VCaP (cell line): ENCODE measurements at regions not wholly inside any gene's neighbourhood (a gene's known extent, or its start where the extent isn't known, plus 50 kb on each side); places are given as distances from the start of the nearest gene placed in this dataset.

ENCODE experiments used
- H3K27ac ChIP-seq: fragments of 450-650 bp; 2 replicates; pipeline ENCODE4 v1.5.1; 2017
- TF ChIP-seq, protein P1 (sequence below): fragments of 450-650 bp; conservative IDR thresholded peaks from 2 replicates; pipeline ENCODE4 v1.5.1; 2017; ENCODE audit warnings: mild to moderate bottlenecking, moderate library complexity

DNA sequence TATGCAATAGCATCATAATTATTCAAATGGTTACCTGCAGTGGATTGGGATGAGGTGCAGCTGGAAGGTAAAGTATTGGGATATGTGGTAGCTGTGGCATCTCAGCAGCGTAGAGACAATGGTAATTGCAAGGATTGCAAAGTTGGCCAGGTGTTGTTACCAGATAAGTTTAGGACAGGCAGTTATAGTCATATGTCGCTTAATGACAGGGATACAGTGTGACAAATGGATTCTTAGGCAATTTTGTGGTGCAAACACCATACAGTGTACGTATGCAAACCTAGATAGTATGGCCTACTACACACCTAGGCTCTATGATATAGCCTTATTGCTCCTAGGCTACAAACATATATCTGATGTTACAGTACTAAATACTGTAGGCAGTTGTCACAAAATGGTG, 163.5 kb upstream of the LYZL2 start:
- TF ChIP-seq, protein P1, sequence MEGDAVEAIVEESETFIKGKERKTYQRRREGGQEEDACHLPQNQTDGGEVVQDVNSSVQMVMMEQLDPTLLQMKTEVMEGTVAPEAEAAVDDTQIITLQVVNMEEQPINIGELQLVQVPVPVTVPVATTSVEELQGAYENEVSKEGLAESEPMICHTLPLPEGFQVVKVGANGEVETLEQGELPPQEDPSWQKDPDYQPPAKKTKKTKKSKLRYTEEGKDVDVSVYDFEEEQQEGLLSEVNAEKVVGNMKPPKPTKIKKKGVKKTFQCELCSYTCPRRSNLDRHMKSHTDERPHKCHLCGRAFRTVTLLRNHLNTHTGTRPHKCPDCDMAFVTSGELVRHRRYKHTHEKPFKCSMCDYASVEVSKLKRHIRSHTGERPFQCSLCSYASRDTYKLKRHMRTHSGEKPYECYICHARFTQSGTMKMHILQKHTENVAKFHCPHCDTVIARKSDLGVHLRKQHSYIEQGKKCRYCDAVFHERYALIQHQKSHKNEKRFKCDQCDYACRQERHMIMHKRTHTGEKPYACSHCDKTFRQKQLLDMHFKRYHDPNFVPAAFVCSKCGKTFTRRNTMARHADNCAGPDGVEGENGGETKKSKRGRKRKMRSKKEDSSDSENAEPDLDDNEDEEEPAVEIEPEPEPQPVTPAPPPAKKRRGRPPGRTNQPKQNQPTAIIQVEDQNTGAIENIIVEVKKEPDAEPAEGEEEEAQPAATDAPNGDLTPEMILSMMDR, result no peak
- H3K27ac ChIP-seq, result no peak overlapping the region

DNA sequence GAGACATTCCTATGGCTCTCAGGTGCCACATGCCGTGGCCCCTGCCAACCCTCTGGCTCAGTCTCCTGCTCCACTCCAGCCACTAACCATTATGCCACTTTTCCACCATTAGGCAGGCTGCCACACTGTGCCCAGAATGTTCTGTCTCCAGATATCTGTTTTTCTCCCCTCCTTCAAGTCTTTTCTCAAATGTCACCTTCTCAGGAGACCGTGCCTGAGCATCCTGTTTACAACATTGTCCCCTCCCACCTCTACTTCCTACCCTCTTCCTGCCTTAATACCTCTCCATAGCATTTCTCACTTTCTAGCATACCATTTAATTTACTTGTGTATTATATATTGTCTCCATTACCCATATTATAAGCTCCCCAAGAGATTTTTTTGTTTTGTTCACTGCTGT, 162.5 kb upstream of the LYZL2 start:
- no peak overlapping the region for H3K27ac ChIP-seq
- TF ChIP-seq, protein P1, result no peak

DNA sequence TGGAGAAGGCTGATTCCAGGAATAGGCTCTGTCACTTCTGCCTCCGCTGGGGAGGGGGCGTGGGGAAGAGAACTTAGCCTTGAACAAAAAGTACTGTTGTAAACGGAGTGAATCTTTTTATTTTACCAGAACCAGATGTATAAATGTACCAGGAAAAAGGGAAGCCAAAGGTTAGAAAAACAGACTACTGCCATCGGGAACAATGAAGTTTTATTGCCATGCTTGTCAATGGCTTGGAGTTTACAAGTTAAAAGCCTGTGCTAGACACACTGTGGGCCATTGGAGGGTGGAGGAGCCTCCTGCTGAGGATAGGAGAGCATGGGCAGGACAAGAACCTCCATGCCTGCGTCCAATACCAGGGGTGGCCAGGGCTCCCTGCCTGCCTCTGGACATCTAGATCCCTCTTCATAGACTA, 161.7 kb upstream of the LYZL2 start:
- TF ChIP-seq, protein P1, result no peak
- H3K27ac ChIP-seq, result no peak overlapping the region

DNA sequence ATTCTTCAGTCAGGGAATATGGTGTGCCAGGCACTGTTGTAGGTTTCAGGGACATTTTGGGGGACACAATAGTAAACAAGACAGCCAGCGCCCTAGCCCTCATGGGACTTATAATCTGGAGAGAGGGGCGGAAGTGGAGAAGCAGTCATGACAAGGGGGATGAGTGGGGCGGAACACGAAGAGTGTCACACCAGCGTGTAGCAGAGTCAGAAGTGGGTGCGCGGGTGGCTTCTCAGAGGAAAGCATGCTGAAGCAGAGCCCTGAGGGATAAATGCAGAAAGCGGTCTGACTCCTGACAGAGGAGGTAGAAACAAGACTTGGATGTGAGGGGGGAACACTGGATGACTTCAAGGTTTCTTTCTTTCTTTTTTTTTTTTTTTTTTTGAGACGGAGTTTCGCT, 160.3 kb upstream of the LYZL2 start:
- no peak overlapping the region for H3K27ac ChIP-seq
- TF ChIP-seq, protein P1, result no peak

DNA sequence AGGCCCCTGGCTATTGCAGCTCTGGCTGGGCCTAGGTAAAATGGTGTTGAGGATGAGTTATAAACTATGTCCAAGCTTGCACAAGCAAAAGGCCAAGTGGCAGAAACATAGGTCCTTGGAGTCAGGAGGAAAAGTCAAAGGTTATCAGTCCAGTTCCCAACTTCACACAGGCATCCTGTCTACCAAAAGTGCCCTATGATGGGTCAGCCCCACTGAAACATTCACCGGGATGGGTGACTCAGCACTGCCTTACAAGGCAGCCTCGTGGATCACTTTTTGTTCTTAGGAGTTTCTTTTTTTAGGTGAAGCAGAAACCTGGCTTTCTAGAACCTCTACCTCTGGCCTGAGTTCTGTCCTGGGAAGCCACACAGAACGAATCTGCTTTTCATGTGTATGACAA, 158.8 kb upstream of the LYZL2 start:
- no peak overlapping the region for H3K27ac ChIP-seq
- TF ChIP-seq, protein P1, result no peak

DNA sequence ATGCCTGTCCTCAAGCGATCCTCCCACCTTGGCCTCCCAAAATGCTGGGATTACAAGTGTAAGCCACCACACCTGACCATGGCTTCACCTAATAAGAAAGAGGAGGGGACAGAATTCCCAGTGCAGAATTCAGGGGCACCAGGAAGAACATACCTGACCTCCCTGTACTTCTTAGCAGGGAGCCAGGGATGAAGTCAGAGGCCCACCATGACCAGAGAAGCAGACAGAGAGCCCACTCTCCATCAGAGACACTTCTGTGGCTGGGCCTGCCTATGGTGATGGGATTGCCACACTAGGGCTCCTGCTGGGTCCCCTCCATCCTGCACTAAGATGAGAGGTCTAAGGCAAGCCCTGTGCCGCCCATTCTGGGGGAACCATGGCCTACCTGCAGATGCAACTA, 157.4 kb upstream of the LYZL2 start:
- TF ChIP-seq, protein P1, result no peak
- H3K27ac ChIP-seq, result no peak overlapping the region

DNA sequence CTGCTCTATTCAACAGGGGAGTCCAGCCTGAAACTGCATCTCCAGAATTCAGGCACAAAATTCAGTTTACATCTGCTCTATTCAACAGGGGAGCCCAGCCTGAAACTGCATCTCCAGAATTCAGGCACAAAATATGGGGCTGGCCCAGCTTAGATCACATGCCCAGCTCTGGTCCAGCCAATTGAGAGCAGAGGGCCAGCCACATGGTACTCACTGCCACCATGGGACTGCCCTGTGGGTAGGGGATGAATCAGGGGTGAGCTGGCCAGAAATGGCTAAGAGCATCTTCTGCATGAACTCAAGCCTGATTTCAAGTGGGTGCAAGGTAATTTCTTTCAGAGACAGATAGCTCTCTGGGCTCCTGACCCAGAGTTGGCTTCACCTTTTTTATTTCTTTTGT, 156.6 kb upstream of the LYZL2 start:
- H3K27ac ChIP-seq, result peak overlapping the region; percentile 94; the same call in 1 of the 2 replicates
- TF ChIP-seq, protein P1, result no peak
